ENCODE measurements at regions not wholly inside any gene's neighbourhood (a gene's known extent, or its start where the extent isn't known, plus 50 kb on each side); places are given as distances from the start of the nearest gene placed in this dataset.

DNA sequence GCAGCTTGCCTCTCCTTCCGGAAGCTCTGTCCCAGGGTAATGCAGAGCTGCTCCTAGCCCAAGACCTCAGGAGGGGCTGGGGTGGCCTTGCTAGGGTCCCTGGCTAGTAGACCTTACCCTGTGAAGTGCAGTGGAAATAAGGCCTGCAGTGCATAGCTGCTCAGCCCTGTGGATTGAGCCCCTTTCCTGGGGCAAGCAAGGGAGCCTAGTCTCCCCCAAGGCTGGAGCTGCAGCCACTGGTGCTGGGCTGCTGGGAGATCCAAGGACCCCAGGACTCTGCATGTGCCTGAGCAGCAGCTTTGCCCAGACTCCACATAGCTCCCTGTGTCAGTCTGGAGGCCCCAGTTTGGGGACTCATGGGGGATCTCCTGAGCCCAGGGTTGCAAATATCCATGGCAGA, 57.9 kb downstream of the FANCF start:
- no peak overlapping the region for H3K4me3 ChIP-seq (ENCODE audit: low read depth, low read length)
- no peak for DNase-seq (ENCODE audit: low read depth)
- TF ChIP-seq, protein P1, sequence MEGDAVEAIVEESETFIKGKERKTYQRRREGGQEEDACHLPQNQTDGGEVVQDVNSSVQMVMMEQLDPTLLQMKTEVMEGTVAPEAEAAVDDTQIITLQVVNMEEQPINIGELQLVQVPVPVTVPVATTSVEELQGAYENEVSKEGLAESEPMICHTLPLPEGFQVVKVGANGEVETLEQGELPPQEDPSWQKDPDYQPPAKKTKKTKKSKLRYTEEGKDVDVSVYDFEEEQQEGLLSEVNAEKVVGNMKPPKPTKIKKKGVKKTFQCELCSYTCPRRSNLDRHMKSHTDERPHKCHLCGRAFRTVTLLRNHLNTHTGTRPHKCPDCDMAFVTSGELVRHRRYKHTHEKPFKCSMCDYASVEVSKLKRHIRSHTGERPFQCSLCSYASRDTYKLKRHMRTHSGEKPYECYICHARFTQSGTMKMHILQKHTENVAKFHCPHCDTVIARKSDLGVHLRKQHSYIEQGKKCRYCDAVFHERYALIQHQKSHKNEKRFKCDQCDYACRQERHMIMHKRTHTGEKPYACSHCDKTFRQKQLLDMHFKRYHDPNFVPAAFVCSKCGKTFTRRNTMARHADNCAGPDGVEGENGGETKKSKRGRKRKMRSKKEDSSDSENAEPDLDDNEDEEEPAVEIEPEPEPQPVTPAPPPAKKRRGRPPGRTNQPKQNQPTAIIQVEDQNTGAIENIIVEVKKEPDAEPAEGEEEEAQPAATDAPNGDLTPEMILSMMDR (IDR thresholded peaks at IDR 0.05; ENCODE audit: insufficient read depth, low read depth, low read length): no peak

DNA sequence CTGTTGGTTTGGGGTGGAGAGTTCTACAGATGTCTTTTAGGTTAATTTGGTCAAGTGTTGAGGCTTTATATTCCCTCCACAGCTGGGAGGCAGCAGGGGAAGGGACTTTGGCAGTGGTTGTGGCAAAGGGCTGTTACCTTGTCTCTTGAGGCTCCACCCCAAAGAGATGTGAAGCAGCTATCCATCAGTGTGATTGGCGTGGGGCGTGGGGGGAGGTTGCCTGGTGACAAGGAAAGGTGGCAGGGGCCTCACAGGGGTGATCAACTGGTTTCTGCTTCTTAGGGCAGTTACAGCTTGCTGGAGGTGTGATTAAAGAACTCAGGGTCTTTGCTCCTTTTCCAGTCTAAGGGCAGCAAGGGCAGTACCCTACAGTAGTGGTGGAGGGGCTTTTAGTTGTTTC, 59.3 kb downstream of the FANCF start:
- no peak for DNase-seq (ENCODE audit: low read depth)
- no peak overlapping the region for H3K4me3 ChIP-seq (ENCODE audit: low read depth, low read length)
- TF ChIP-seq, protein P1 (IDR thresholded peaks at IDR 0.05; ENCODE audit: insufficient read depth, low read depth, low read length): no peak

GRCh38 chr11:22561283-22561682, 64.3 kb downstream of the FANCF start:
- no peak overlapping the region for H3K4me3 ChIP-seq (ENCODE audit: low read depth, low read length)
- no peak for DNase-seq (ENCODE audit: low read depth)
- TF ChIP-seq, protein P1 (IDR thresholded peaks at IDR 0.05; ENCODE audit: insufficient read depth, low read depth, low read length): no peak

- DNase-seq (ENCODE audit: low read depth): no peak
- TF ChIP-seq, protein P1 (IDR thresholded peaks at IDR 0.05; ENCODE audit: insufficient read depth, low read depth, low read length): no peak
- no peak overlapping the region for H3K4me3 ChIP-seq (ENCODE audit: low read depth, low read length)
These were observed 66.2 kb downstream of the FANCF start for GRCh38 chr11:22559416-22559815.

- H3K4me3 ChIP-seq (ENCODE audit: low read depth, low read length): no peak overlapping the region
- DNase-seq (ENCODE audit: low read depth): no peak
- TF ChIP-seq, protein P1 (IDR thresholded peaks at IDR 0.05; ENCODE audit: insufficient read depth, low read depth, low read length): no peak
These were observed 67.0 kb downstream of the FANCF start for GRCh38 chr11:22558664-22559063.

- H3K4me3 ChIP-seq (ENCODE audit: low read depth, low read length): no peak overlapping the region
- TF ChIP-seq, protein P1 (IDR thresholded peaks at IDR 0.05; ENCODE audit: insufficient read depth, low read depth, low read length): no peak
- no peak for DNase-seq (ENCODE audit: low read depth)
These were observed 69.2 kb downstream of the FANCF start for GRCh38 chr11:22556381-22556780.

- no peak for DNase-seq (ENCODE audit: low read depth)
- TF ChIP-seq, protein P1 (IDR thresholded peaks at IDR 0.05; ENCODE audit: insufficient read depth, low read depth, low read length): no peak
These were observed 69.7 kb downstream of the FANCF start for GRCh38 chr11:22555881-22556280.

More at GRCh38 chr11:22555881-22556280, 69.7 kb downstream of the FANCF start:
- H3K4me3 ChIP-seq (ENCODE audit: low read depth, low read length): no peak overlapping the region
